ENCODE measurements at regions not wholly inside any gene's neighbourhood (a gene's known extent, or its start where the extent isn't known, plus 50 kb on each side); places are given as distances from the start of the nearest gene placed in this dataset.

- no peaks in the 10 kb centered on the region for H3K27me3 ChIP-seq (ENCODE audit: control insufficient read depth in 2 of 2, insufficient read depth in 2 of 2, low read length in 2 of 2)
- H3K4me1 ChIP-seq (ENCODE audit: control insufficient read depth, extremely low read depth, insufficient read depth, low read length) = no peaks in the 10 kb centered on the region
- H3K4me2 ChIP-seq (ENCODE audit: insufficient read depth, low read length) = no peak overlapping the region
- no TSS peak for BruUV-seq (replicated peaks)
- no peak overlapping the region for H3K27ac ChIP-seq (ENCODE audit: insufficient read depth, low read depth, low read length)
- TF ChIP-seq POLR2AphosphoS5 (IDR thresholded peaks at IDR 0.05; ENCODE audit: insufficient read depth, low read depth, low read length) (no peak), JUN (IDR thresholded peaks at IDR 0.05; ENCODE audit: borderline replicate concordance, insufficient read depth, insufficient read length, low read depth) (no peak), GATA2 (IDR thresholded peaks at IDR 0.05; ENCODE audit: insufficient read depth, insufficient read length, low read depth, low read length) (no peak), FOS (IDR thresholded peaks at IDR 0.05; ENCODE audit: borderline replicate concordance, insufficient read depth, low read length) (no peak), MYC (IDR thresholded peaks at IDR 0.05; ENCODE audit: low read depth, low read length) (no peak), POLR2A (IDR thresholded peaks at IDR 0.05; ENCODE audit: low read depth, low read length) (no peak), CTCF (IDR thresholded peaks at IDR 0.05; ENCODE audit: extremely low read depth in 1 of 2, insufficient read depth in 1 of 2, low read depth in 1 of 2, low read length in 2 of 2) (no peak), EZH2 (IDR thresholded peaks at IDR 0.05; ENCODE audit: borderline replicate concordance, low read depth, low read length, severe bottlenecking) (no peak)
- TF ChIP-seq, protein P1, sequence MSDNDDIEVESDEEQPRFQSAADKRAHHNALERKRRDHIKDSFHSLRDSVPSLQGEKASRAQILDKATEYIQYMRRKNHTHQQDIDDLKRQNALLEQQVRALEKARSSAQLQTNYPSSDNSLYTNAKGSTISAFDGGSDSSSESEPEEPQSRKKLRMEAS (IDR thresholded peaks at IDR 0.05; ENCODE audit: insufficient read depth, insufficient read length) = no peak
- dilution Hi-C loops (cut with MboI; ENCODE audit: extremely low pct_ligation_motif_present, low sequenced_read_pairs) (no loop called here), intact Hi-C loops (cut with micrococcal nuclease) (no loop called here)
- ChIA-PET CTCF (interaction anchor here (0.9 kb wide), 1 partner anchor 21 kb away, joined by 3 read pairs; no protein-coding TSS in a partner anchor), POLR2A (no interaction called here)
- H2AFZ ChIP-seq (ENCODE audit: low read depth, low read length) = no peak overlapping the region
- no peaks in the 10 kb centered on the region for H4K20me1 ChIP-seq (replicated peaks; ENCODE audit: control insufficient read depth, extremely low read depth, insufficient read depth, low read length)
- no peaks in the 10 kb centered on the region for H3K9me1 ChIP-seq (replicated peaks; ENCODE audit: control insufficient read depth, extremely low read depth, insufficient read depth, low read length)
- H3K4me3 ChIP-seq (replicated peaks in 1 of 3; ENCODE audit: insufficient read depth in 1 of 3, low read depth in 1 of 3, low read length in 3 of 3) = no peak overlapping the region
- H3K36me3 ChIP-seq (ENCODE audit: control insufficient read depth in 2 of 2, extremely low read depth in 1 of 2, insufficient read depth in 2 of 2, low read length in 2 of 2) = no peaks in the 10 kb centered on the region
- H3K79me2 ChIP-seq (ENCODE audit: control insufficient read depth, insufficient read depth, low read length) = no peaks in the 10 kb centered on the region
- H3K9ac ChIP-seq (replicated peaks; ENCODE audit: extremely low read depth, insufficient read depth, low read length) = no peak overlapping the region
- FAIRE-seq = no peak
- H3K9me3 ChIP-seq (replicated peaks; ENCODE audit: control insufficient read depth, insufficient read depth, low read length) = no peaks in the 10 kb centered on the region
- no peak for DNase-seq (ENCODE audit: low read depth, low spot score)
Measured at GRCh38 chr13:78084401-78084800, 165.8 kb upstream of the EDNRB start.
